Endothelial cell of umbilical vein (primary cell): ENCODE measurements at regions not wholly inside any gene's neighbourhood (a gene's known extent, or its start where the extent isn't known, plus 50 kb on each side); places are given as distances from the start of the nearest gene placed in this dataset.

Experiments used
- BruUV-seq: library from RNA; stranded (reverse); fragments of 400-500 nt; replicated peaks from 2 replicates; lab custom pipeline; 2021; lab: Mats Ljungman, UMichigan
- CTCF ChIA-PET: fragments of 300-600, 350-600 bp; sonication (Branson Sonifier 250); formaldehyde crosslinking; loops from one replicate; lab custom pipeline; 2021; ENCODE audit warnings: antibody characterized with exemption, inconsistent platforms; lab: Charles Lee
- POLR2A ChIA-PET: fragments of 300-600, 350-600 bp; sonication (Branson Sonifier 250); formaldehyde crosslinking; loops from one replicate; lab custom pipeline; 2021; ENCODE audit warnings: antibody characterized with exemption, inconsistent platforms; lab: Charles Lee
- DNase-seq: peaks from one replicate; pipeline ENCODE4 v3.0.0-alpha.2; 2011; ENCODE audit warnings: low read depth, low spot score
- FAIRE-seq: peaks from 2 replicates; lab custom pipeline; 2011; peaks lifted over from hg19 to GRCh38; lab: Jason Lieb, UNC
- H2AFZ ChIP-seq: 2 replicates; pipeline ENCODE4 v1.6.0; 2012; ENCODE audit warnings: low read depth, low read length, control low read depth, inconsistent platforms
- H3K27ac ChIP-seq: 2 replicates; pipeline ENCODE4 v1.5.1; 2011; ENCODE audit warnings: low read depth, mild to moderate bottlenecking, control low read depth, low read length, moderate library complexity; ENCODE audit not compliant: insufficient read depth
- H3K27me3 ChIP-seq, 2 experiments: 2 replicates each; pipeline versions ENCODE4 v1.6.0 to v1.6.1; 2011; ENCODE audit warnings: low read length in 2 of 2, mixed read lengths in 1 of 2; ENCODE audit not compliant: control insufficient read depth in 2 of 2, insufficient read depth in 2 of 2
- H3K36me3 ChIP-seq, 2 experiments: 2 replicates in 1 of 2; 3 replicates in 1 of 2; pipeline ENCODE4 v1.5.1; 2011; ENCODE audit warnings: low read length in 2 of 2, mild to moderate bottlenecking in 1 of 2, moderate library complexity in 1 of 2; ENCODE audit not compliant: control insufficient read depth in 2 of 2, insufficient read depth in 2 of 2; ENCODE audit errors: extremely low read depth in 1 of 2
- H3K4me1 ChIP-seq: 3 replicates; pipeline ENCODE4 v1.5.1; 2011; ENCODE audit warnings: mild to moderate bottlenecking, low read length; ENCODE audit not compliant: control insufficient read depth, insufficient read depth; ENCODE audit errors: extremely low read depth
- H3K4me2 ChIP-seq: 2 replicates; pipeline ENCODE4 v1.6.1; 2011; ENCODE audit warnings: low read length, control low read depth, mixed read lengths; ENCODE audit not compliant: insufficient read depth
- H3K4me3 ChIP-seq, 3 experiments: fragments of 200-600 bp in 1 of 3; sonication (generic), shearing (Covaris generic) in 1 of 3; replicated peaks in 1 of 3; 2 replicates each; pipeline ENCODE4 v1.5.1; 2011 to 2016; ENCODE audit warnings: control low read depth in 3 of 3, low read length in 3 of 3, mild to moderate bottlenecking in 2 of 3, inconsistent platforms in 1 of 3, low read depth in 1 of 3, moderate library complexity in 1 of 3; ENCODE audit not compliant: insufficient read depth in 1 of 3
- H3K79me2 ChIP-seq: 2 replicates; pipeline ENCODE4 v1.6.0; 2012; ENCODE audit warnings: low read length, inconsistent platforms; ENCODE audit not compliant: control insufficient read depth, insufficient read depth
- H3K9ac ChIP-seq: replicated peaks from 2 replicates; pipeline ENCODE3; 2011; ENCODE audit warnings: low read length, control low read depth; ENCODE audit not compliant: insufficient read depth; ENCODE audit errors: extremely low read depth
- H3K9me1 ChIP-seq: replicated peaks from 3 replicates; pipeline ENCODE4 v1.6.0; 2011; ENCODE audit warnings: mild to moderate bottlenecking, low read length; ENCODE audit not compliant: control insufficient read depth, insufficient read depth; ENCODE audit errors: extremely low read depth
- H3K9me3 ChIP-seq: replicated peaks from 2 replicates; pipeline ENCODE4 v1.5.1; 2012; ENCODE audit warnings: low read length, inconsistent platforms; ENCODE audit not compliant: control insufficient read depth, insufficient read depth
- H4K20me1 ChIP-seq: replicated peaks from 2 replicates; pipeline ENCODE3; 2011; ENCODE audit warnings: mild to moderate bottlenecking, low read length; ENCODE audit not compliant: control insufficient read depth, insufficient read depth; ENCODE audit errors: extremely low read depth
- CTCF ChIP-seq, 2 donors: IDR thresholded peaks; 1 replicate in 1 of 2; 2 replicates in 1 of 2; pipeline ENCODE4 v1.5.1; 2011; ENCODE audit warnings: low read length in 2 of 2, mild to moderate bottlenecking in 2 of 2, moderate library complexity in 2 of 2, control low read depth in 1 of 2, inconsistent platforms in 1 of 2, low read depth in 1 of 2; ENCODE audit not compliant: insufficient read depth in 1 of 2; ENCODE audit errors: extremely low read depth in 1 of 2
- EZH2 ChIP-seq: IDR thresholded peaks from 2 replicates; pipeline ENCODE4 v1.6.1; 2012; ENCODE audit warnings: borderline replicate concordance, low read depth, mild to moderate bottlenecking, moderate library complexity, low read length, inconsistent platforms; ENCODE audit not compliant: severe bottlenecking
- FOS ChIP-seq: IDR thresholded peaks from 2 replicates; pipeline ENCODE4 v1.6.1; 2011; ENCODE audit warnings: mild to moderate bottlenecking, low read length, moderate library complexity, borderline replicate concordance; ENCODE audit not compliant: insufficient read depth
- GATA2 ChIP-seq: IDR thresholded peaks from 2 replicates; pipeline ENCODE4 v1.7.0; 2011; ENCODE audit warnings: low read depth, mild to moderate bottlenecking, moderate library complexity, mixed read lengths, low read length; ENCODE audit not compliant: insufficient read length, insufficient read depth
- JUN ChIP-seq: IDR thresholded peaks from 2 replicates; pipeline ENCODE4 v1.6.1; 2011; ENCODE audit warnings: borderline replicate concordance, low read depth; ENCODE audit not compliant: insufficient read length, insufficient read depth
- MAX ChIP-seq: IDR thresholded peaks from 2 replicates; pipeline ENCODE4 v1.6.1; 2011; ENCODE audit not compliant: insufficient read depth, insufficient read length
- MYC ChIP-seq: IDR thresholded peaks from one replicate; pipeline ENCODE4 v1.6.1; 2011; ENCODE audit warnings: mild to moderate bottlenecking, low read depth, low read length
- POLR2A ChIP-seq: IDR thresholded peaks from 2 replicates; pipeline ENCODE4 v1.6.1; 2012; ENCODE audit warnings: low read depth, mild to moderate bottlenecking, control low read depth, low read length
- POLR2AphosphoS5 ChIP-seq: IDR thresholded peaks from 2 replicates; pipeline ENCODE4 v1.6.1; 2012; ENCODE audit warnings: low read depth, mild to moderate bottlenecking, control low read depth, low read length, moderate library complexity; ENCODE audit not compliant: insufficient read depth
- dilution Hi-C: fragments of 300-500 bp; cut with MboI; formaldehyde crosslinking; loops from one replicate; pipeline ENCODE4 v1.15.0; 2019; ENCODE audit warnings: low sequenced_read_pairs; ENCODE audit not compliant: extremely low pct_ligation_motif_present
- intact Hi-C: fragments of 100-400 bp; cut with micrococcal nuclease; formaldehyde crosslinking; loops from one replicate; pipeline ENCODE4 v1.10.0; 2022

GRCh38 chrX:122047261-122047660 is 999.9 kb downstream of the GLUD2 start:
- no peak for DNase-seq
- H3K36me3 ChIP-seq, result no peaks in the 10 kb centered on the region
- POLR2A ChIA-PET, result no interaction called here

More at GRCh38 chrX:122047261-122047660, 999.9 kb downstream of the GLUD2 start:
- Histone ChIP-seq H3K27ac (no peak overlapping the region), H3K9me1 (no peaks in the 10 kb centered on the region), H2AFZ (no peak overlapping the region), H3K79me2 (no peaks in the 10 kb centered on the region), H3K4me2 (no peak overlapping the region), H3K27me3 (no peaks in the 10 kb centered on the region), H3K4me1 (no peaks in the 10 kb centered on the region), H3K9me3 (no peaks in the 10 kb centered on the region), H3K4me3 (no peak overlapping the region), H4K20me1 (no peaks in the 10 kb centered on the region), H3K9ac (no peak overlapping the region)
- CTCF ChIA-PET, result no interaction called here
- dilution Hi-C loops, result no loop called here
- FAIRE-seq, result no peak
- BruUV-seq, result no TSS peak
- intact Hi-C loops, result no loop called here
- no peak for TF ChIP-seq POLR2A
- no peak for TF ChIP-seq MYC
- TF ChIP-seq EZH2, result no peak
- TF ChIP-seq POLR2AphosphoS5, result no peak
- TF ChIP-seq FOS, result no peak
- no peak for TF ChIP-seq JUN
- TF ChIP-seq GATA2, result no peak
- no peak for TF ChIP-seq CTCF (IDR thresholded peaks at IDR 0.05; ENCODE audit: extremely low read depth in 1 of 2, insufficient read depth in 1 of 2, low read depth in 1 of 2, low read length in 2 of 2)
- no peak for TF ChIP-seq MAX
